DND-41 (cell line): ENCODE measurements at regions not wholly inside any gene's neighbourhood (a gene's known extent, or its start where the extent isn't known, plus 50 kb on each side); places are given as distances from the start of the nearest gene placed in this dataset.

ENCODE experiments used
- CTCF ChIP-seq: IDR thresholded peaks from 2 replicates; pipeline ENCODE4 v1.5.1; 2012; ENCODE audit warnings: borderline replicate concordance, low read length, moderate library complexity, mild to moderate bottlenecking; ENCODE audit not compliant: poor library complexity, severe bottlenecking; ENCODE audit errors: extremely low read depth
- EZH2 ChIP-seq: IDR thresholded peaks from 3 replicates; pipeline ENCODE4 v1.6.1; 2012; ENCODE audit warnings: borderline replicate concordance, low read depth, mild to moderate bottlenecking, moderate library complexity, low read length, inconsistent platforms; ENCODE audit not compliant: severe bottlenecking

- TF ChIP-seq CTCF: no peak
- no peak for TF ChIP-seq EZH2
Measured at GRCh38 chr20:63117661-63118302, 98.1 kb downstream of the YTHDF1 start.
